Heart left ventricle (tissue), 16 donors: ENCODE measurements at regions not wholly inside any gene's neighbourhood (a gene's known extent, or its start where the extent isn't known, plus 50 kb on each side); places are given as distances from the start of the nearest gene placed in this dataset.

Experiments used
- ATAC-seq, 4 donors: fragments of 200-7000 bp; cut with Tn5 transposase; one replicate each; pipeline ENCODE4 v1.9.1; 2020 to 2022; ENCODE audit warnings: moderate library complexity in 4 of 4, mild to moderate bottlenecking in 3 of 4, moderate number of reproducible peaks in 1 of 4
- DNase-seq, 5 donors: peaks; one replicate each; pipeline ENCODE4 v3.0.0-alpha.2; 2020
- H3K27ac ChIP-seq, 12 donors: fragments of 200-600 bp; sonication (generic) in 4 of 12; one replicate each; pipeline versions ENCODE4 v1.5.0 to v1.8.0; 2016 to 2022; ENCODE audit warnings: mild to moderate bottlenecking in 2 of 12
- H3K27me3 ChIP-seq, 9 donors: fragments of 200-600 bp; sonication (generic) in 2 of 9; one replicate each; pipeline versions ENCODE4 v1.5.1 to v1.8.0; 2016 to 2022; ENCODE audit warnings: mild to moderate bottlenecking in 3 of 9
- H3K36me3 ChIP-seq, 9 donors: fragments of 200-600 bp; sonication (generic) in 2 of 9; one replicate each; pipeline versions ENCODE4 v1.5.0 to v1.8.0; 2018 to 2022; ENCODE audit warnings: mild to moderate bottlenecking in 2 of 9
- H3K4me1 ChIP-seq, 12 donors: fragments of 200-600 bp; sonication (generic) in 4 of 12; one replicate each; pipeline versions ENCODE4 v1.5.0 to v1.8.0; 2016 to 2022; ENCODE audit warnings: mild to moderate bottlenecking in 3 of 12
- H3K4me3 ChIP-seq, 12 donors: fragments of 200-600 bp; sonication (generic) in 4 of 12; one replicate each; pipeline versions ENCODE4 v1.5.0 to v1.8.0; 2017 to 2022; ENCODE audit warnings: mild to moderate bottlenecking in 9 of 12, moderate library complexity in 4 of 12
- H3K9me3 ChIP-seq, 12 donors: fragments of 200-600 bp; sonication (generic) in 4 of 12; one replicate each; pipeline versions ENCODE4 v1.5.0 to v1.8.0; 2016 to 2022; ENCODE audit warnings: mild to moderate bottlenecking in 1 of 12
- POLR2A ChIP-seq, 2 donors: fragments of 450-650 bp; IDR thresholded peaks; one replicate each; pipeline ENCODE4 v1.6.1; 2017; ENCODE audit warnings: antibody characterized with exemption in 2 of 2, mild to moderate bottlenecking in 2 of 2, moderate library complexity in 2 of 2
- WGBS, 4 donors: extraction: QIAGEN DNeasy Blood & Tissue Kit in 2 of 4; methylation state at CpG; one replicate each; pipeline versions ENCODE4 v1.1.5 to v1.1.7; 2013 to 2018; 5-methylcytosine and 5-hydroxymethylcytosine counted together
- intact Hi-C, 10 donors: fragments of 100-400 bp; cut with DNase I; formaldehyde crosslinking; loops; one replicate each; pipeline versions ENCODE4 v1.11.1 to v1.14.2; 2022
- TF ChIP-seq, protein P1 (sequence below), 12 donors: fragments of 200-600 bp; sonication (generic) in 4 of 12; IDR thresholded peaks; one replicate each; pipeline versions ENCODE4 v1.5.0 to v1.8.0; 2018 to 2022; ENCODE audit warnings: antibody characterized with exemption in 12 of 12, mild to moderate bottlenecking in 5 of 12
- donor health status: ischemic (EF 13 %, LVEDD 7.1; RV severe dilation, severe dysfunction).
- donor health status: healthy with polysubstance abuse.
- donor health status: DM: no; HTN: yes; CAD: no.
- donor health status: DM: no; HTN: no; CAD: no.
- donor health status: ischemic (EF 25% LVEDD 6.9; RV normal size, moderate dysfunction).
- donor health status: ischemic (EF 25% LVEDD 5.7; RV mildly dilated, moderate dysfunction).
- donor health status: healthy.
- donor health status: DM: yes; HTN: yes; CAD: no.
- donor health status: ischemic (EF 35%, LVEDD 5.7; RV mildly dilated, moderate dysfunction).
- donor health status: nonischemic (EF 11% LVEDD 7.7; RV severe dilation, severe dysfunction).
- donor health status: DM: yes; HTN: yes; CAD: no.
- donor health status: PGD.
- donor health status: ischemic (EF 29% LVEDD 5.4; RV normal size, mild dysfunction).
- donor health status: nonischemic (EF 23%, LVEDD 6.1; RV moderate dilation, normal function).

DNA sequence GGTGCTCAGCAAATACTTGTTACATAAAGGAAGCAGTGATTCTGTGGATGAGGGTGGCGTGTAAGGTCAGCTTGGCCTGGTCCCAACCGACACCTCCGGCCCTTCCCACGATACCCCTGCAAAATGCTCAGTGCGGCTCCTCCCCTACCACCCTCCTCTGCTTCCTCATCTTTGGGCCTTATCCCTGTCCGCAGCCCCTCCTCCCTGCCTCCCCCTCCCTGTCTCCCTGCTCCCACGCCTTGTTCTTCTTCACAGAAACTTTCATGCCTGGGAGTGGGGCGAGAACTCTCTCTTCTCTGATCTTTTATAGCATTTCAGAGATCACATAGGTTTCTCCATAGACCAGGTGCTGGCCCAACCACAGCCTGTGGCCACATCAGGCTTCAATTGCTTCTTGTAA, 75.0 kb upstream of the ATP2B2 start:
- ATAC-seq (no peak), DNase-seq (no peak)
- Histone ChIP-seq H3K27ac (no peak overlapping the region), H3K27me3 (peaks cover 0 to 25% (median 4%) of the 10 kb centered on the region in 9 donors), H3K4me1 (no peaks in the 10 kb centered on the region), H3K4me3 (no peak overlapping the region), H3K9me3 (no peaks in the 10 kb centered on the region), H3K36me3 (no peaks in the 10 kb centered on the region)
- TF ChIP-seq, protein P1, sequence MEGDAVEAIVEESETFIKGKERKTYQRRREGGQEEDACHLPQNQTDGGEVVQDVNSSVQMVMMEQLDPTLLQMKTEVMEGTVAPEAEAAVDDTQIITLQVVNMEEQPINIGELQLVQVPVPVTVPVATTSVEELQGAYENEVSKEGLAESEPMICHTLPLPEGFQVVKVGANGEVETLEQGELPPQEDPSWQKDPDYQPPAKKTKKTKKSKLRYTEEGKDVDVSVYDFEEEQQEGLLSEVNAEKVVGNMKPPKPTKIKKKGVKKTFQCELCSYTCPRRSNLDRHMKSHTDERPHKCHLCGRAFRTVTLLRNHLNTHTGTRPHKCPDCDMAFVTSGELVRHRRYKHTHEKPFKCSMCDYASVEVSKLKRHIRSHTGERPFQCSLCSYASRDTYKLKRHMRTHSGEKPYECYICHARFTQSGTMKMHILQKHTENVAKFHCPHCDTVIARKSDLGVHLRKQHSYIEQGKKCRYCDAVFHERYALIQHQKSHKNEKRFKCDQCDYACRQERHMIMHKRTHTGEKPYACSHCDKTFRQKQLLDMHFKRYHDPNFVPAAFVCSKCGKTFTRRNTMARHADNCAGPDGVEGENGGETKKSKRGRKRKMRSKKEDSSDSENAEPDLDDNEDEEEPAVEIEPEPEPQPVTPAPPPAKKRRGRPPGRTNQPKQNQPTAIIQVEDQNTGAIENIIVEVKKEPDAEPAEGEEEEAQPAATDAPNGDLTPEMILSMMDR (IDR thresholded peaks at IDR 0.05): no peak
- TF ChIP-seq POLR2A (IDR thresholded peaks at IDR 0.05): no peak
- intact Hi-C loops: no loop called here
- WGBS, 4 donors: 70 to 79% (median 70%) methylated on average over 8 of the region's 8 CpGs

DNA sequence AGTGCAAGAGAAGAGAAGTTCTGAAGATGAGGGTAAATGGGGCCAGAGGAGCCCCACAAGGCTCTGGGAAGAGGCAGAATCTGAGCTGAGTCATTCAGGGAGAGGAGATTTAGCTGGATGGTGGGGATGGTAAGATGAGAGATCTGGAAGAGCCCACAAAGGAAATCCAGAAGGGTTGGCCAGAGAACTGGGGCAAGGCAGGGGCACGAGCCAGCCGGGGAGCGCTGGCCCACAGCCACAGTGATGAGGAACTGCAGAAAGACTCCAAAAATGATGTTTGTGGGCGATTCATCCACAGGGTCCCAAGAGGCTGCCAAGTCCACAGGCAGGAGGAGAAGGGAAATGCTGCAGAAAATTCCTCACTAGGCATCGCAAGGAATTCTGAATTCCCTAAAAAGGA, 75.9 kb upstream of the ATP2B2 start:
- ATAC-seq (no peak), DNase-seq (no peak)
- H3K4me1 ChIP-seq: no peaks in the 10 kb centered on the region
- no peak overlapping the region for H3K4me3 ChIP-seq
- H3K27me3 ChIP-seq: peaks cover 0 to 29% (median 4%) of the 10 kb centered on the region in 9 donors
- TF ChIP-seq POLR2A (IDR thresholded peaks at IDR 0.05): no peak
- TF ChIP-seq, protein P1 (IDR thresholded peaks at IDR 0.05): no peak
- H3K36me3 ChIP-seq: no peaks in the 10 kb centered on the region
- no peak overlapping the region for H3K27ac ChIP-seq
- no peaks in the 10 kb centered on the region for H3K9me3 ChIP-seq
- 61 to 74% (median 70%) methylated on average over 5 of the region's 5 CpGs for WGBS, 4 donors
- intact Hi-C loops: no loop called here

DNA sequence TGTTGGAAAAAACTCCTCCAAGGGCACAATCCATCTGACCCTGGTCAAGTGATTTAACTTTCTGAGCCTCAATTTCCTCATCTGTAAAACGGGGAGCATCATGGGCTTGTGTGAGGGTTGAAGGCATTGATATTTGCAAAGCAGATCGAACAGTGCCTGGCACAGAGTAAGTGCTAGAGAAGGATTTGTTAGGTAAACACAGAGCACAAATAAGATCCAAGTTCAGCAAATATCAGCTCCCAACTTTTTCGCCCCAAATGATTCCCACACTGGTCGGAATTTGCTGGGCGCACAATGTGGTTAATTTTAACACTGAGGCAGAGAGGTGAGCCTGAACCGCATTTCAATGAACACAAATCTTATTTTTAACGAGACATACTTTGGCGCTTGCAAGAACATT, 76.3 kb upstream of the ATP2B2 start:
- intact Hi-C loops: no loop called here
- ATAC-seq (no peak), DNase-seq (no peak)
- H3K4me1 ChIP-seq: no peaks in the 10 kb centered on the region
- WGBS, 4 donors: 81 to 86% (median 82%) methylated on average over 8 of the region's 8 CpGs
- H3K4me3 ChIP-seq: no peak overlapping the region
- TF ChIP-seq, protein P1 (IDR thresholded peaks at IDR 0.05): no peak
- TF ChIP-seq POLR2A (IDR thresholded peaks at IDR 0.05): no peak
- no peaks in the 10 kb centered on the region for H3K9me3 ChIP-seq
- peaks cover 0 to 31% (median 4%) of the 10 kb centered on the region in 9 donors for H3K27me3 ChIP-seq
- no peaks in the 10 kb centered on the region for H3K36me3 ChIP-seq
- no peak overlapping the region for H3K27ac ChIP-seq

DNA sequence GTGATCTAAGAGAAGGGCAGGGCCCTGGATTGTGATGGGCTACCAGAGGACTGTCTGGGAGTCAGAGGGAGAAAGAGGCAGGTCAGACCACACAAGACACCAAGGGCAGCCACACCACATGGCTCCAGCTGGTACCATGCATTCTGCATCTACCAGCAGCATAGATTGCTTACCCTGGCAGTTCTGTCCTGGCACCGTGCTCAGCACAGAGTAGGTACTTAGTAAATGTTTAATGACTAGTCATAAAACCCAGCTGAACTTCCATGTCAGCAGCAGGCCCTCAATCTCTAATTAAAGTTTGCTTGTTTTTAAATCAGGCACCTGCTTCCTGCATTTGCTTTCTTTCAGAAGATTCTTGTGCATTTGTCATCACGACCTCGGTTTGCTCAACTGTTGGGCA, 77.3 kb upstream of the ATP2B2 start:
- no peak for ATAC-seq
- Histone ChIP-seq H3K27me3 (peaks cover 0 to 32% (median 4%) of the 10 kb centered on the region in 9 donors), H3K4me3 (no peak overlapping the region), H3K36me3 (no peaks in the 10 kb centered on the region), H3K4me1 (no peaks in the 10 kb centered on the region), H3K27ac (no peak overlapping the region), H3K9me3 (no peaks in the 10 kb centered on the region)
- no peak for DNase-seq
- WGBS, 4 donors: 69 to 83% (median 76%) methylated on average over 3 of the region's 3 CpGs
- TF ChIP-seq, protein P1 (IDR thresholded peaks at IDR 0.05): no peak
- no peak for TF ChIP-seq POLR2A (IDR thresholded peaks at IDR 0.05)
- intact Hi-C loops: no loop called here
